ENCODE measurements at regions not wholly inside any gene's neighbourhood (a gene's known extent, or its start where the extent isn't known, plus 50 kb on each side); places are given as distances from the start of the nearest gene placed in this dataset.

DNA sequence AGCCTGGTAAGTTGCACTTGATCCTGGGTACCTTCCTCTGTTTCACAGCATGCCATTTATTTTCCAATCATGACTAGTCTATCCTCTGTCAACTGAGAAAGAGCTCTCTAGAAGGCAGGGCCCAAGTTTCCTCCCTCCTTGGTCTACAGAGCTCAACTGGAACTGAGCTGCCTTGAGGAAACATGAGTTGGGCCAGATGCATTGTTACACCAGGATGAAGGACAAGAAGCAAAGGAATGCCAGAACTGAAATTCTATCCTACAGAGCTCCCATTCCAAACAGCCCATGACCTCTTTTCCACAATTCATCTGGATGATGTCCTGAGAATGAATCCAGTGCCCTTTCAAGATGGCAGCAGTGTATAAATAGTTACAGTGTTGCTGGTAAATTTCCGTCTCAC lies 66.7 kb upstream of the E2F3 start:
- H3K4me1 ChIP-seq = peaks cover 4 to 24% of the 10 kb centered on the region in 2 donors
- intact Hi-C loops (cut with DNase I; ENCODE audit: low total_unique reads) = no loop called here
- H3K4me3 ChIP-seq = no peak overlapping the region
- no peak for TF ChIP-seq POLR2A (IDR thresholded peaks at IDR 0.05)
- TF ChIP-seq CTCF (IDR thresholded peaks at IDR 0.05 in 4 of 5, conservative IDR thresholded peaks at IDR 0.05 in 1 of 5) = no peak
- no peaks in the 10 kb centered on the region for H3K9me3 ChIP-seq
- no peaks in the 10 kb centered on the region for H3K36me3 ChIP-seq
- peak; percentile 24 to 25 for DNase-seq
- no peaks in the 10 kb centered on the region for H3K27me3 ChIP-seq
- H3K27ac ChIP-seq = peak overlapping the region in 3 of 4 donors; percentile 31 to 76 (median 38)
- in situ Hi-C loops (cut with MboI; ENCODE audit: low sequenced_read_pairs in 4 of 4) = no loop called here
- ATAC-seq = peak; percentile 70 to 79

DNA sequence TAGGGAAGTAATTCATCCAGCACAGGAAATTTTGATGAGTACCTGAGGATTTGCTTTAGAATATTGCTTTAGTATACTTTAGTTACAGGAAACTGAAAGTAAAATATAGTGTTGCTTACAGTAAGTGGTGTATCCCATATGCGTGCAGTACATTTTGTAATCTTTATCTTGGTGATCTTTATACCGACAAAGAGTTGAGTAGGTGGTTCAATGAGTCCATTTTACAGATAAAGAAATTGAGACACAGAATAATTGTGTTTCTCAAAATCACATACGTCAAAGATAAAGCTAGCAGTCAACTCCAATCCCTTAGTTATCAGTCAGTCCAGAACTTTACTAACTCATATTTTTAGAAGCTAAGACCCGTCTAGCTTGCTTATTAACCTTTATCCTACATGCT lies 65.8 kb upstream of the E2F3 start:
- intact Hi-C loops (cut with DNase I; ENCODE audit: low total_unique reads) (no loop called here), in situ Hi-C loops (cut with MboI; ENCODE audit: low sequenced_read_pairs in 4 of 4) (no loop called here)
- Histone ChIP-seq H3K9me3 (no peaks in the 10 kb centered on the region), H3K36me3 (no peaks in the 10 kb centered on the region), H3K27me3 (no peaks in the 10 kb centered on the region), H3K4me3 (no peak overlapping the region), H3K27ac (no peak overlapping the region), H3K4me1 (peaks cover 4 to 24% of the 10 kb centered on the region in 2 donors)
- TF ChIP-seq CTCF (IDR thresholded peaks at IDR 0.05 in 4 of 5, conservative IDR thresholded peaks at IDR 0.05 in 1 of 5) (no peak), POLR2A (IDR thresholded peaks at IDR 0.05) (no peak)
- ATAC-seq = no peak
- no peak for DNase-seq

DNA sequence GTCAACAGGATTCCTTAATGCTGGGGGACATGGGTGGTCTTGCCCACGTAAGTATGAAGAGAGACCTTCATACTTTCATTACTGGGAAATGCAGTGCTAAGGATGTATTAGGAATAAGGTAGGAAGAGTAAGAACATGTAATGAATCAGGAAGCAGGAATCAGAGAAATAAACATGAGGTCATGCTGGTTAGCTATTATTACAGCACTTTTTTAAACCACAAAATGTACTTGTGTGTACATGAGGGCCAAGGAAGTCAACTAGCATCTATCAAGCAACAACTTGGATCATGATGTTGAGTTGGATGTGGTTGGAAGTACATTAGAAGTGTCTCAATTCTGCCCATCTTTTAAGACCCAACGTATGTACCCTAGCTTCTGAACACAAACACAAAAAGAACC lies 63.5 kb upstream of the E2F3 start:
- TF ChIP-seq CTCF (IDR thresholded peaks at IDR 0.05 in 4 of 5, conservative IDR thresholded peaks at IDR 0.05 in 1 of 5) (no peak), POLR2A (IDR thresholded peaks at IDR 0.05) (no peak)
- DNase-seq = no peak
- in situ Hi-C loops (cut with MboI; ENCODE audit: low sequenced_read_pairs in 4 of 4) = no loop called here

DNA sequence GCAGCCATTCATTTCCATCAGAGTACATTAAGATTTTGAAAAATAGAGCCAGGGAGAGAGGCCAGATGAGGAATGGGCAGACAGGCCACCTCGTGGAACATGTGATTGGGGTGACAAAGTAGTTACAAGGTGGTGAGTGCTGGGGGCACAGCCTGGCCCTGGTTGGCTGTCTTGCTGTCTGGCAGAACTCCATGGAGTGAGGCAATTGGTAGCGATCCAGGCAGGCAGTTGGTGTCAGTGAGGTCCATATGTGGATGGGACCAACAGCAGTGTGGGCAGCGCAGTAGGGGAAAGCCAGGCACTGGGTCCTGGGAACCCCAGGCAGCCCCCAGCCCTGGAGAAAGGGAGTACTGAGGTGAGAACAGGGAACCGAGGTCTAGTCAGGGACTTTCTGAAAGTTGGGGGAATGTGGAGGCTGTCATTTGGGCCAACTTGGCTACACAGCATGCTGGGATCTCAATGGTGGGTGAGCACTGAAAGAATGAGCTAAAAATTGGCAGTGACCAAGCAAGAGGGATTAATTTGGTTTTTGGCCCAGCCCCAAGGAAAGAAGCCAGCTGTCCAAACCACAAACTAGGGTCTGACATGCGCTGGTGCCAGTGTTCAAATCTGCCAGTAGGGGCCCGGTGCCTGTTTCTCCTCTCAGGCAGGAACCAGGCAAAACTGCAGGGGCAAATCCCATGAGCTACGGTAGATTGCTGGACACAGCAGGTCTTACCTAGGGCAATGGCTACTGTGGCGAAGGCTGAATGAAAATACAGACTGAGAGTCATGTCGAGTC lies 61.4 kb upstream of the E2F3 start:
- H3K4me1 ChIP-seq = peaks cover 0 to 7% of the 10 kb centered on the region in 2 donors
- no peaks in the 10 kb centered on the region for H3K36me3 ChIP-seq
- H3K27me3 ChIP-seq = no peaks in the 10 kb centered on the region
- no peak overlapping the region for H3K4me3 ChIP-seq
- ATAC-seq = no peak
- no peak for TF ChIP-seq CTCF (IDR thresholded peaks at IDR 0.05 in 4 of 5, conservative IDR thresholded peaks at IDR 0.05 in 1 of 5)
- TF ChIP-seq POLR2A (IDR thresholded peaks at IDR 0.05) = no peak
- intact Hi-C loops (cut with DNase I; ENCODE audit: low total_unique reads) (no loop called here), in situ Hi-C loops (cut with MboI; ENCODE audit: low sequenced_read_pairs in 4 of 4) (no loop called here)
- no peak for DNase-seq
- H3K27ac ChIP-seq = peak overlapping the region in 1 of 4 donors; percentile 18
- no peaks in the 10 kb centered on the region for H3K9me3 ChIP-seq

More for the DNA sequence above, 63.5 kb upstream of the E2F3 start:
- Histone ChIP-seq H3K9me3 (no peaks in the 10 kb centered on the region), H3K4me3 (no peak overlapping the region), H3K4me1 (peaks cover 0 to 8% of the 10 kb centered on the region in 2 donors), H3K27me3 (no peaks in the 10 kb centered on the region), H3K36me3 (no peaks in the 10 kb centered on the region), H3K27ac (no peak overlapping the region)
- intact Hi-C loops (cut with DNase I; ENCODE audit: low total_unique reads) = no loop called here
- no peak for ATAC-seq

Measured in gastrocnemius medialis (tissue), 4 donors.